ENCODE measurements at regions not wholly inside any gene's neighbourhood (a gene's known extent, or its start where the extent isn't known, plus 50 kb on each side); places are given as distances from the start of the nearest gene placed in this dataset.

DNA sequence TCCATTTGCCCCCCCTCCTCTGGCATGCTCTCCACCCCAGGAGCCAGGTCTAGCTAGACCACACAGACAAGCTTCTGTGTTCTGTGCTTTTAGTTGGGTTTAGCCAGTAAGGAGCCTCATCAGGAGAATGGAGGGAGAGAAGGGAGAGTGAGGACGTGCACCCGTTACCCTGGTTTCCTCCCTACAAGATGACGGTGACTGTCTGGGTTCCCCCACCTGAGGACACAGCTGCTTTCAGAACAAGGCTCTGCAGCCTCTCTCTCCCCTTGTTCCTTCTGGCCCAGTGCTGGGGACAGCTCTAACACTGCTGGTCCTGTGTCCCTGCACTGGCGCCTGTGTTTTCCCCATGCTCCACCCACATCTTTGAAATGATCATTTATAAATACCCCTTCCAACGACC, 184.4 kb upstream of the GALNT2 start:
- TF ChIP-seq GATA3 (IDR thresholded peaks at IDR 0.05; ENCODE audit: low read depth, low read length) (no peak), GATA2 (IDR thresholded peaks at IDR 0.05; ENCODE audit: low read depth, low read length) (no peak)
